IMR-90 (cell line): ENCODE measurements at regions not wholly inside any gene's neighbourhood (a gene's known extent, or its start where the extent isn't known, plus 50 kb on each side); places are given as distances from the start of the nearest gene placed in this dataset.

Source experiments
- CEBPB ChIP-seq: IDR thresholded peaks from 2 replicates; pipeline ENCODE4 v1.6.1; 2012; ENCODE audit warnings: low read depth, low read length, improper control_type of control experiment
- CTCF ChIP-seq: conservative IDR thresholded peaks from 2 replicates; pipeline ENCODE4 v1.5.1; 2012; ENCODE audit warnings: mild to moderate bottlenecking, low read depth, low read length, improper control_type of control experiment
- ELK1 ChIP-seq: fragments of 150-350 bp; IDR thresholded peaks from 2 replicates; pipeline ENCODE4 v1.6.1; 2016; ENCODE audit warnings: low read depth, mild to moderate bottlenecking, low read length, moderate library complexity, borderline replicate concordance
- FOS ChIP-seq: fragments of 150-350 bp; IDR thresholded peaks from 2 replicates; pipeline ENCODE4 v1.6.1; 2016; ENCODE audit warnings: low read depth, low read length
- MAZ ChIP-seq: IDR thresholded peaks from 2 replicates; pipeline ENCODE4 v1.6.1; 2012; ENCODE audit warnings: low read depth, mild to moderate bottlenecking, low read length, improper control_type of control experiment, moderate library complexity, borderline replicate concordance
- MXI1 ChIP-seq: IDR thresholded peaks from 2 replicates; pipeline ENCODE4 v1.6.1; 2012; ENCODE audit warnings: low read depth, mild to moderate bottlenecking, low read length, moderate library complexity, borderline replicate concordance
- NFE2L2 ChIP-seq: fragments of 150-350 bp; IDR thresholded peaks from 2 replicates; pipeline ENCODE4 v1.6.1; 2016; ENCODE audit warnings: low read depth, mild to moderate bottlenecking, low read length
- POLR2A ChIP-seq: IDR thresholded peaks from 2 replicates; pipeline ENCODE4 v1.6.1; 2012; ENCODE audit warnings: mild to moderate bottlenecking, low read depth, low read length
- RAD21 ChIP-seq: IDR thresholded peaks from 2 replicates; pipeline ENCODE4 v1.6.1; 2012; ENCODE audit warnings: low read length, improper control_type of control experiment
- RCOR1 ChIP-seq: IDR thresholded peaks from 2 replicates; pipeline ENCODE4 v1.6.1; 2012; ENCODE audit warnings: mild to moderate bottlenecking, low read length, improper control_type of control experiment; ENCODE audit not compliant: insufficient replicate concordance
- RFX5 ChIP-seq: IDR thresholded peaks from 2 replicates; pipeline ENCODE4 v1.8.0; 2012; ENCODE audit warnings: low read depth, mild to moderate bottlenecking, low read length, moderate library complexity
- SMC3 ChIP-seq: fragments of 150-350 bp; IDR thresholded peaks from 2 replicates; pipeline ENCODE4 v1.6.1; 2016; ENCODE audit warnings: low read depth, mild to moderate bottlenecking, antibody characterized with exemption, low read length, moderate library complexity
- USF2 ChIP-seq: fragments of 150-350 bp; IDR thresholded peaks from 2 replicates; pipeline ENCODE4 v1.6.1; 2017; ENCODE audit warnings: mild to moderate bottlenecking, antibody characterized with exemption, low read length, low read depth

- TF ChIP-seq POLR2A = no peak
- TF ChIP-seq CTCF = no peak
- TF ChIP-seq RFX5 = no peak
- TF ChIP-seq NFE2L2 = no peak
- TF ChIP-seq RCOR1 = no peak
- no peak for TF ChIP-seq ELK1
- TF ChIP-seq MAZ = no peak
- TF ChIP-seq FOS = no peak
- TF ChIP-seq RAD21 = no peak
- no peak for TF ChIP-seq CEBPB
- no peak for TF ChIP-seq SMC3
- no peak for TF ChIP-seq MXI1
- TF ChIP-seq USF2 = no peak
These were observed 264.0 kb upstream of the VRK2 start for GRCh38 chr2:57782587-57782986.
